ENCODE measurements at regions not wholly inside any gene's neighbourhood (a gene's known extent, or its start where the extent isn't known, plus 50 kb on each side); places are given as distances from the start of the nearest gene placed in this dataset.

DNA sequence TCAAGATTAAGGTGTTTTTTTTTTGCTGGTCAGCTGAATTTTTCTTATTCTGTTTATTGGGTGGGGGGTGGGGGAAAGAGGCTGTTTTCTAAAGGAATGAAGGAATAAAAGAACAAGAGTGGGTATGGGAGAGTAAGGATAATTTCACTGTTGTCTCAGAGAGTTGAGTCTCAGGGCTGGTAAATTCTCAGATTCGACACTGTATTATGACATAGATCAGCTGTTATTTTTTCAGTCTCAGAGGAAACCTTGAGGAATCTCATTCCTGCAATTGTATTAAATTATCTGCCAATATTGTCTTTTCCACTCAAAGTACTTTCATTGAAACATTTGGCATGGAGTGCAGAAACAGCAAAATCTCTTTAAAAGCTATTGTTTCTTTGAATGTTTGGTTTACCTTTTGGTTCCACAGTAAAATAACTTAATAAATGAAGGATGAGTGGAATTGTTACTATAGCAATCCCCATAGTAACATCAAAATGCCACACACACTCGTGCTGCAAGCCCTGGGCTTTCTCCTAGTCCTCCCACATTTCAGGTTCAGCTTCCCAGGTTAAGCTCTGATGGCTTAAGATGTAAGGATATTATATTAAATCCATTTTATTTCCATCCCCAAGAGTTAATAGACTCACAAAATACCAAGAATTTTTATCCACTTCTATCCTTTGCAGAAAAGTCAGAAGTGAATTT lies 478.7 kb upstream of the TCF4 start:
- Mint-ChIP-seq H3K36me3 (ENCODE audit: insufficient read depth) (no peaks in the 10 kb centered on the region), H3K4me1 (ENCODE audit: low read depth) (no peaks in the 10 kb centered on the region), H3K27me3 (no peaks in the 10 kb centered on the region), H3K27ac (no peak overlapping the region), H3K9me3 (ENCODE audit: low read depth) (peaks cover 3% of the 10 kb centered on the region), H3K4me3 (ENCODE audit: low read depth) (no peak overlapping the region)
- TF ChIP-seq, protein P1, sequence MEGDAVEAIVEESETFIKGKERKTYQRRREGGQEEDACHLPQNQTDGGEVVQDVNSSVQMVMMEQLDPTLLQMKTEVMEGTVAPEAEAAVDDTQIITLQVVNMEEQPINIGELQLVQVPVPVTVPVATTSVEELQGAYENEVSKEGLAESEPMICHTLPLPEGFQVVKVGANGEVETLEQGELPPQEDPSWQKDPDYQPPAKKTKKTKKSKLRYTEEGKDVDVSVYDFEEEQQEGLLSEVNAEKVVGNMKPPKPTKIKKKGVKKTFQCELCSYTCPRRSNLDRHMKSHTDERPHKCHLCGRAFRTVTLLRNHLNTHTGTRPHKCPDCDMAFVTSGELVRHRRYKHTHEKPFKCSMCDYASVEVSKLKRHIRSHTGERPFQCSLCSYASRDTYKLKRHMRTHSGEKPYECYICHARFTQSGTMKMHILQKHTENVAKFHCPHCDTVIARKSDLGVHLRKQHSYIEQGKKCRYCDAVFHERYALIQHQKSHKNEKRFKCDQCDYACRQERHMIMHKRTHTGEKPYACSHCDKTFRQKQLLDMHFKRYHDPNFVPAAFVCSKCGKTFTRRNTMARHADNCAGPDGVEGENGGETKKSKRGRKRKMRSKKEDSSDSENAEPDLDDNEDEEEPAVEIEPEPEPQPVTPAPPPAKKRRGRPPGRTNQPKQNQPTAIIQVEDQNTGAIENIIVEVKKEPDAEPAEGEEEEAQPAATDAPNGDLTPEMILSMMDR (IDR thresholded peaks at IDR 0.05; ENCODE audit: unreplicated experiment): no peak
- DNase-seq (ENCODE audit: low spot score, unreplicated experiment): no peak

DNA sequence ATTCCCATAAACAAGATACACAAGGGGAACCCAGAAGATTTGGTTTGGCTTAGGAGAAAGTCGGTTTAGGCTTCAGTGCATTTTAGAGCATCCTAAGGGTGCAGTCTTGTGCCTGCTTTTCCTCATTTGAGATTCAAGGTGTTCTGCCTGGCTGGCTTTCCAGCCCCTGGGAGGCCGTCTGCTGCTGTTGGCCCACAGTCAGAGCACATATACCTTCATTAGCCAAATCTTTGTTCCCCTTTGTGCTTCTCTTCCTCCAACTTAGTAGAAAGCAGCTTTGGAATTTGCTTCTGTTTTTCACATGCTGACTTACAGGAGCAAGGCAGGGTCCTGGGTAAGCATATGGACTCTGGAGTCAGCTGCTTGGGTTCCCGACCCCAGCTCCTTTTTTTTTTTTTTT lies 477.1 kb upstream of the TCF4 start:
- TF ChIP-seq, protein P1 (IDR thresholded peaks at IDR 0.05; ENCODE audit: unreplicated experiment): no peak
- H3K27ac Mint-ChIP-seq: no peak overlapping the region
- DNase-seq (ENCODE audit: low spot score, unreplicated experiment): no peak
- H3K4me1 Mint-ChIP-seq (ENCODE audit: low read depth): no peaks in the 10 kb centered on the region
- H3K36me3 Mint-ChIP-seq (ENCODE audit: insufficient read depth): no peaks in the 10 kb centered on the region
- no peaks in the 10 kb centered on the region for H3K9me3 Mint-ChIP-seq (ENCODE audit: low read depth)
- no peaks in the 10 kb centered on the region for H3K27me3 Mint-ChIP-seq
- H3K4me3 Mint-ChIP-seq (ENCODE audit: low read depth): no peak overlapping the region

- no peak for DNase-seq (ENCODE audit: low spot score, unreplicated experiment)
- H3K4me1 Mint-ChIP-seq (ENCODE audit: low read depth): no peaks in the 10 kb centered on the region
Observed at GRCh38 chr18:56062931-56063330, 474.9 kb upstream of the TCF4 start.

DNA sequence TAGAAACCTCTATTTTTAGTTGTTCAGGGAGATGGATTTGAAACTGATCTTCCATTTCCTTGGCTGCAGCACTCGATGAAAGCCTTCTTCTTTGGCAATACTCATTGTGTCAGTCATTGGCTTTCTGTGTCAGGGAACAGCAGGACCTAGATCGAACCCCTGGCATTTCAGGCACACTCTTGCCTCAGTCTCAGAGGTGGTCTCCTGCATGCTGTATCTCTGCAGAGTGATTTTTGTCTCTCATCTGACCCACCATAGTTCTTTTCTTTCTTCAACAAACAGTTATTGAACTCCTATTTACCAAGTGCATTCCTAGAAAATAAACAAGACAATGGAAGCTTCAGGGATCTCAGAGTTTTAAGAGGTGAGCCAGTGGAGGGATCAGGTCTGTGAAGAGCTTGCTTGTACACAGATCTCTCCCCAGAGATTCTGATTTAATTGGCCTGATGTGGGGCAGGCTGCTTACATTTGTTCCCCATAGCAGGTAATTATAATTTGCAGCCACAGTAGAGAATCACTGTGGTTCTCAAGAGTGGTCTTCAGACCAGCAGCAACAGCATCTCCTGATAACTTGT lies 473.1 kb upstream of the TCF4 start:
- H3K36me3 Mint-ChIP-seq (ENCODE audit: insufficient read depth): peaks cover 1% of the 10 kb centered on the region
- H3K4me1 Mint-ChIP-seq (ENCODE audit: low read depth): no peaks in the 10 kb centered on the region
- no peak overlapping the region for H3K4me3 Mint-ChIP-seq (ENCODE audit: low read depth)
- no peak for DNase-seq (ENCODE audit: low spot score, unreplicated experiment)
- H3K27ac Mint-ChIP-seq: no peak overlapping the region
- H3K27me3 Mint-ChIP-seq: no peaks in the 10 kb centered on the region
- H3K9me3 Mint-ChIP-seq (ENCODE audit: low read depth): peaks cover 6% of the 10 kb centered on the region
- TF ChIP-seq, protein P1 (IDR thresholded peaks at IDR 0.05; ENCODE audit: unreplicated experiment): no peak

More at GRCh38 chr18:56062931-56063330, 474.9 kb upstream of the TCF4 start:
- H3K27ac Mint-ChIP-seq: no peak overlapping the region
- H3K4me3 Mint-ChIP-seq (ENCODE audit: low read depth): no peak overlapping the region
- peaks cover 3% of the 10 kb centered on the region for H3K9me3 Mint-ChIP-seq (ENCODE audit: low read depth)
- no peaks in the 10 kb centered on the region for H3K36me3 Mint-ChIP-seq (ENCODE audit: insufficient read depth)
- no peaks in the 10 kb centered on the region for H3K27me3 Mint-ChIP-seq
- TF ChIP-seq, protein P1 (IDR thresholded peaks at IDR 0.05; ENCODE audit: unreplicated experiment): no peak

DNA sequence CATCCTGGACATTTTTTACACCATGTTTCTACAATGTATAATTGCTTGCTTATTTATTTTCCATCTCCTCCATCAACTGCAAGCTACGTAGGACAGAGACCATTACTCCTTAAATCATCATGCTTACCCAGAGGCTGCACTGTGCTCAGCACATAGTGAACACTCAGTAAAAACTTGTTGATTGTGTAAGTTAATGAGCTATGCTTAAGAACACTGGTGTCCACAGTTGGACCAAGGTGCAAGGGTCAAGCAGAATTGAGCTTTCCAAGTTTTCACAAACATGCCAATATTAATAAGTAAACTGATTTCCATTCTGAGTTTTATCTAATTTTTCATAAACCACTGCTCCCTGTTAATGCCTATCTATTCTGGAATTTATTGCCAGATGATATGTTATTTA lies 464.2 kb upstream of the TCF4 start:
- Mint-ChIP-seq H3K4me3 (ENCODE audit: low read depth) (no peak overlapping the region), H3K4me1 (ENCODE audit: low read depth) (peaks cover 3% of the 10 kb centered on the region), H3K27ac (no peak overlapping the region), H3K27me3 (no peaks in the 10 kb centered on the region), H3K9me3 (ENCODE audit: low read depth) (peaks cover 11% of the 10 kb centered on the region), H3K36me3 (ENCODE audit: insufficient read depth) (peaks cover 8% of the 10 kb centered on the region)
- DNase-seq (ENCODE audit: low spot score, unreplicated experiment): no peak
- TF ChIP-seq, protein P1 (IDR thresholded peaks at IDR 0.05; ENCODE audit: unreplicated experiment): no peak

All from progenitor cell of endocrine pancreas (in vitro differentiated cells).